ENCODE measurements at regions not wholly inside any gene's neighbourhood (a gene's known extent, or its start where the extent isn't known, plus 50 kb on each side); places are given as distances from the start of the nearest gene placed in this dataset.

- intact Hi-C loops (cut with DNase I; ENCODE audit: low total_unique reads) (no loop called here), in situ Hi-C loops (cut with MboI; ENCODE audit: low pct_ligation_motif_present in 1 of 4, low pct_unique_long_range_greater_than_20kb in 1 of 4, low sequenced_read_pairs in 3 of 4) (no loop called here)
- H3K9me3 ChIP-seq = no peaks in the 10 kb centered on the region
- no peak for DNase-seq
- TF ChIP-seq EP300 (IDR thresholded peaks at IDR 0.05; ENCODE audit: low read depth) (no peak), CTCF (IDR thresholded peaks at IDR 0.05) (no peak), POLR2AphosphoS5 (IDR thresholded peaks at IDR 0.05) (no peak), POLR2A (IDR thresholded peaks at IDR 0.05) (no peak)
- H3K27ac ChIP-seq = no peak overlapping the region
- no peaks in the 10 kb centered on the region for H3K36me3 ChIP-seq
- WGBS, 2 donors (ENCODE audit: low coverage in 1 of 2) = 55 to 76% methylated on average over 6 of the region's 6 CpGs
- no peaks in the 10 kb centered on the region for H3K4me1 ChIP-seq
- H3K27me3 ChIP-seq = no peaks in the 10 kb centered on the region
- no peak overlapping the region for H3K4me3 ChIP-seq
Observed at GRCh38 chr7:127484954-127485353, 92.4 kb upstream of the ZNF800 start.

- intact Hi-C loops (cut with DNase I; ENCODE audit: low total_unique reads) (no loop called here), in situ Hi-C loops (cut with MboI; ENCODE audit: low pct_ligation_motif_present in 1 of 4, low pct_unique_long_range_greater_than_20kb in 1 of 4, low sequenced_read_pairs in 3 of 4) (no loop called here)
- Histone ChIP-seq H3K36me3 (no peaks in the 10 kb centered on the region), H3K4me3 (no peak overlapping the region), H3K9me3 (no peaks in the 10 kb centered on the region), H3K27ac (no peak overlapping the region), H3K4me1 (no peaks in the 10 kb centered on the region), H3K27me3 (no peaks in the 10 kb centered on the region)
- DNase-seq = no peak
- 75 to 89% methylated on average over 1 to 2 of the region's 2 CpGs for WGBS, 2 donors (ENCODE audit: low coverage in 1 of 2)
- no peak for TF ChIP-seq CTCF (IDR thresholded peaks at IDR 0.05)
- no peak for TF ChIP-seq POLR2A (IDR thresholded peaks at IDR 0.05)
- TF ChIP-seq EP300 (IDR thresholded peaks at IDR 0.05; ENCODE audit: low read depth) = no peak
- no peak for TF ChIP-seq POLR2AphosphoS5 (IDR thresholded peaks at IDR 0.05)
Observed at GRCh38 chr7:127478461-127478860, 86.0 kb upstream of the ZNF800 start.

GRCh38 chr7:127478024-127478355 lies 85.5 kb upstream of the ZNF800 start:
- Histone ChIP-seq H3K27me3 (no peaks in the 10 kb centered on the region), H3K4me3 (no peak overlapping the region), H3K9me3 (no peaks in the 10 kb centered on the region), H3K27ac (no peak overlapping the region), H3K4me1 (no peaks in the 10 kb centered on the region), H3K36me3 (no peaks in the 10 kb centered on the region)
- intact Hi-C loops (cut with DNase I; ENCODE audit: low total_unique reads) = no loop called here
- 8 to 40% methylated on average over 1 of the region's 1 CpG for WGBS, 2 donors (ENCODE audit: low coverage in 1 of 2)
- TF ChIP-seq CTCF (IDR thresholded peaks at IDR 0.05) (no peak), POLR2A (IDR thresholded peaks at IDR 0.05) (no peak), POLR2AphosphoS5 (IDR thresholded peaks at IDR 0.05) (no peak), EP300 (IDR thresholded peaks at IDR 0.05; ENCODE audit: low read depth) (no peak)
- in situ Hi-C loops (cut with MboI; ENCODE audit: low pct_ligation_motif_present in 1 of 4, low pct_unique_long_range_greater_than_20kb in 1 of 4, low sequenced_read_pairs in 3 of 4) = no loop called here
- DNase-seq = no peak

GRCh38 chr7:127477295-127478023 lies 85.0 kb upstream of the ZNF800 start:
- Histone ChIP-seq H3K9me3 (no peaks in the 10 kb centered on the region), H3K27me3 (no peaks in the 10 kb centered on the region), H3K4me1 (no peaks in the 10 kb centered on the region), H3K36me3 (no peaks in the 10 kb centered on the region), H3K27ac (no peak overlapping the region), H3K4me3 (no peak overlapping the region)
- in situ Hi-C loops (cut with MboI; ENCODE audit: low pct_ligation_motif_present in 1 of 4, low pct_unique_long_range_greater_than_20kb in 1 of 4, low sequenced_read_pairs in 3 of 4) = no loop called here
- 35 to 51% methylated on average over 3 to 7 of the region's 7 CpGs for WGBS, 2 donors (ENCODE audit: low coverage in 1 of 2)
- DNase-seq = no peak
- intact Hi-C loops (cut with DNase I; ENCODE audit: low total_unique reads) = no loop called here
- TF ChIP-seq POLR2AphosphoS5 (IDR thresholded peaks at IDR 0.05) = no peak
- TF ChIP-seq CTCF (IDR thresholded peaks at IDR 0.05) = no peak
- no peak for TF ChIP-seq EP300 (IDR thresholded peaks at IDR 0.05; ENCODE audit: low read depth)
- TF ChIP-seq POLR2A (IDR thresholded peaks at IDR 0.05) = no peak
